ENCODE measurements at regions not wholly inside any gene's neighbourhood (a gene's known extent, or its start where the extent isn't known, plus 50 kb on each side); places are given as distances from the start of the nearest gene placed in this dataset.

GRCh38 chr15:29401644-29402043 lies 132.0 kb upstream of the NSMCE3 start:
- Histone ChIP-seq H3K9me3 (no peaks in the 10 kb centered on the region), H3K27ac (no peak overlapping the region), H3K27me3 (no peaks in the 10 kb centered on the region), H3K4me3 (no peak overlapping the region), H3K4me1 (no peaks in the 10 kb centered on the region), H3K36me3 (no peaks in the 10 kb centered on the region)
- no peak for DNase-seq (ENCODE audit: extremely low spot score in 2 of 2)
- TF ChIP-seq POLR2A (IDR thresholded peaks at IDR 0.05) (no peak), POLR2AphosphoS5 (IDR thresholded peaks at IDR 0.05; ENCODE audit: insufficient read depth in 1 of 2, low read depth in 1 of 2) (no peak), CTCF (IDR thresholded peaks at IDR 0.05) (no peak)
- intact Hi-C loops (cut with DNase I), result no loop called here

GRCh38 chr15:29400701-29401100 lies 131.1 kb upstream of the NSMCE3 start:
- intact Hi-C loops (cut with DNase I), result no loop called here
- H3K27ac ChIP-seq, result no peak overlapping the region

GRCh38 chr15:29398907-29399306 lies 129.3 kb upstream of the NSMCE3 start:
- intact Hi-C loops (cut with DNase I), result no loop called here
- H3K4me3 ChIP-seq, result no peak overlapping the region
- no peak for DNase-seq (ENCODE audit: extremely low spot score in 2 of 2)
- H3K36me3 ChIP-seq, result no peaks in the 10 kb centered on the region
- H3K4me1 ChIP-seq, result no peaks in the 10 kb centered on the region
- H3K27ac ChIP-seq, result no peak overlapping the region
- no peaks in the 10 kb centered on the region for H3K27me3 ChIP-seq
- no peaks in the 10 kb centered on the region for H3K9me3 ChIP-seq
- TF ChIP-seq POLR2AphosphoS5 (IDR thresholded peaks at IDR 0.05; ENCODE audit: insufficient read depth in 1 of 2, low read depth in 1 of 2) (no peak), POLR2A (IDR thresholded peaks at IDR 0.05) (no peak), CTCF (IDR thresholded peaks at IDR 0.05) (no peak)

More at GRCh38 chr15:29400701-29401100, 131.1 kb upstream of the NSMCE3 start:
- Histone ChIP-seq H3K4me1 (no peaks in the 10 kb centered on the region), H3K27me3 (no peaks in the 10 kb centered on the region), H3K9me3 (no peaks in the 10 kb centered on the region), H3K4me3 (no peak overlapping the region), H3K36me3 (no peaks in the 10 kb centered on the region)
- no peak for DNase-seq (ENCODE audit: extremely low spot score in 2 of 2)
- TF ChIP-seq CTCF (IDR thresholded peaks at IDR 0.05) (no peak), POLR2AphosphoS5 (IDR thresholded peaks at IDR 0.05; ENCODE audit: insufficient read depth in 1 of 2, low read depth in 1 of 2) (no peak), POLR2A (IDR thresholded peaks at IDR 0.05) (no peak)

GRCh38 chr15:29396176-29396811 lies 126.7 kb upstream of the NSMCE3 start:
- no peaks in the 10 kb centered on the region for H3K27me3 ChIP-seq
- no peak overlapping the region for H3K27ac ChIP-seq

More at GRCh38 chr15:29396176-29396811, 126.7 kb upstream of the NSMCE3 start:
- Histone ChIP-seq H3K9me3 (no peaks in the 10 kb centered on the region), H3K36me3 (no peaks in the 10 kb centered on the region), H3K4me3 (no peak overlapping the region), H3K4me1 (no peaks in the 10 kb centered on the region)
- no peak for DNase-seq (ENCODE audit: extremely low spot score in 2 of 2)
- TF ChIP-seq POLR2AphosphoS5 (IDR thresholded peaks at IDR 0.05; ENCODE audit: insufficient read depth in 1 of 2, low read depth in 1 of 2), result no peak
- TF ChIP-seq CTCF (IDR thresholded peaks at IDR 0.05), result no peak
- TF ChIP-seq POLR2A (IDR thresholded peaks at IDR 0.05), result no peak
- intact Hi-C loops (cut with DNase I), result no loop called here

Data from vagina (tissue), 2 donors.